ENCODE measurements at regions not wholly inside any gene's neighbourhood (a gene's known extent, or its start where the extent isn't known, plus 50 kb on each side); places are given as distances from the start of the nearest gene placed in this dataset.

GRCh38 chr15:93150910-93151881 lies 62.2 kb upstream of the RGMA start:
- 60 to 61% methylated on average over 14 of the region's 14 CpGs for WGBS, 2 donors

GRCh38 chr15:93146601-93147000 lies 57.6 kb upstream of the RGMA start:
- H3K9me3 ChIP-seq: no peaks in the 10 kb centered on the region
- intact Hi-C loops (cut with DNase I; ENCODE audit: low total_unique reads): no loop called here
- no peak overlapping the region for H3K27ac ChIP-seq
- 95 to 98% methylated on average over 5 of the region's 5 CpGs for WGBS, 2 donors
- no peak overlapping the region for H3K4me3 ChIP-seq
- no peaks in the 10 kb centered on the region for H3K27me3 ChIP-seq
- H3K4me1 ChIP-seq: peaks cover 13% of the 10 kb centered on the region
- no peak for TF ChIP-seq CTCF (IDR thresholded peaks at IDR 0.05)
- no peak for TF ChIP-seq POLR2A (IDR thresholded peaks at IDR 0.05)
- H3K36me3 ChIP-seq (ENCODE audit: low read depth, missing control alignments): no peaks in the 10 kb centered on the region
- DNase-seq: no peak

More at GRCh38 chr15:93150910-93151881, 62.2 kb upstream of the RGMA start:
- Histone ChIP-seq H3K9me3 (no peaks in the 10 kb centered on the region), H3K27me3 (no peaks in the 10 kb centered on the region), H3K4me1 (peaks cover 42% of the 10 kb centered on the region), H3K4me3 (no peak overlapping the region), H3K27ac (peak overlapping the region; percentile 13 to 74), H3K36me3 (ENCODE audit: low read depth, missing control alignments) (no peaks in the 10 kb centered on the region)
- intact Hi-C loops (cut with DNase I; ENCODE audit: low total_unique reads): no loop called here
- DNase-seq: peak; percentile 23
- TF ChIP-seq POLR2A (IDR thresholded peaks at IDR 0.05) (no peak), CTCF (IDR thresholded peaks at IDR 0.05) (no peak)

- TF ChIP-seq CTCF (IDR thresholded peaks at IDR 0.05) (no peak), POLR2A (IDR thresholded peaks at IDR 0.05) (no peak)
- intact Hi-C loops (cut with DNase I; ENCODE audit: low total_unique reads): no loop called here
- Histone ChIP-seq H3K36me3 (ENCODE audit: low read depth, missing control alignments) (no peaks in the 10 kb centered on the region), H3K9me3 (no peaks in the 10 kb centered on the region), H3K4me3 (no peak overlapping the region), H3K27ac (no peak overlapping the region), H3K4me1 (peaks cover 11% of the 10 kb centered on the region), H3K27me3 (no peaks in the 10 kb centered on the region)
- WGBS, 2 donors: 71 to 97% methylated on average over 5 to 7 of the region's 7 CpGs
- DNase-seq: no peak
These were observed 57.2 kb upstream of the RGMA start for GRCh38 chr15:93146196-93146595.

GRCh38 chr15:93144463-93145236 lies 55.6 kb upstream of the RGMA start:
- TF ChIP-seq CTCF (IDR thresholded peaks at IDR 0.05): no peak
- TF ChIP-seq POLR2A (IDR thresholded peaks at IDR 0.05): no peak
- Histone ChIP-seq H3K4me3 (no peak overlapping the region), H3K9me3 (no peaks in the 10 kb centered on the region), H3K27ac (no peak overlapping the region), H3K4me1 (no peaks in the 10 kb centered on the region), H3K36me3 (ENCODE audit: low read depth, missing control alignments) (no peaks in the 10 kb centered on the region), H3K27me3 (no peaks in the 10 kb centered on the region)
- DNase-seq: peak; percentile 43
- WGBS, 2 donors: 65 to 68% methylated on average over 10 of the region's 10 CpGs
- intact Hi-C loops (cut with DNase I; ENCODE audit: low total_unique reads): no loop called here

All from testis (tissue), 2 donors.